NCI-H526 (cell line): ENCODE measurements at regions not wholly inside any gene's neighbourhood (a gene's known extent, or its start where the extent isn't known, plus 50 kb on each side); places are given as distances from the start of the nearest gene placed in this dataset.

Experiments
- DNase-seq, 2 experiments: peaks; one replicate each; lab custom pipeline; 2025; lab: John Stamatoyannopoulos, UW

- no peak for DNase-seq
Observed at GRCh38 chrX:149992918-149993317, 54.6 kb upstream of the EOLA2 start.

GRCh38 chrX:149993989-149994388 is 55.7 kb upstream of the EOLA2 start:
- no peak for DNase-seq

- no peak for DNase-seq
Observed at GRCh38 chrX:149996515-149996914, 58.2 kb upstream of the EOLA2 start.

GRCh38 chrX:150005027-150005426 is 66.7 kb upstream of the EOLA2 start:
- DNase-seq, result no peak

GRCh38 chrX:150007356-150007755 is 69.1 kb upstream of the EOLA2 start:
- DNase-seq, result no peak

GRCh38 chrX:150012647-150013381 is 74.5 kb upstream of the EOLA2 start:
- no peak for DNase-seq

GRCh38 chrX:150014525-150014924 is 76.2 kb upstream of the EOLA2 start:
- no peak for DNase-seq

GRCh38 chrX:150017868-150018267 is 79.6 kb upstream of the EOLA2 start:
- DNase-seq, result no peak

GRCh38 chrX:150018931-150019361 is 80.7 kb upstream of the EOLA2 start:
- DNase-seq, result no peak

GRCh38 chrX:150028692-150029091 is 90.4 kb upstream of the EOLA2 start:
- no peak for DNase-seq

GRCh38 chrX:150032742-150033141 is 94.5 kb upstream of the EOLA2 start:
- no peak for DNase-seq

- DNase-seq, result no peak
Observed at GRCh38 chrX:150034788-150035187, 96.5 kb upstream of the EOLA2 start.

- DNase-seq, result no peak
Observed at GRCh38 chrX:150035531-150035930, 97.2 kb upstream of the EOLA2 start.

GRCh38 chrX:150036181-150036580 is 97.9 kb upstream of the EOLA2 start:
- no peak for DNase-seq

GRCh38 chrX:150036641-150037040 is 98.3 kb upstream of the EOLA2 start:
- no peak for DNase-seq

- no peak for DNase-seq
Observed at GRCh38 chrX:150037041-150037440, 98.8 kb upstream of the EOLA2 start.

- DNase-seq, result no peak
Observed at GRCh38 chrX:150038315-150038714, 100.0 kb upstream of the EOLA2 start.

- no peak for DNase-seq
Observed at GRCh38 chrX:150038986-150039599, 100.8 kb upstream of the EOLA2 start.

GRCh38 chrX:150041208-150041607 is 102.9 kb upstream of the EOLA2 start:
- DNase-seq, result no peak

GRCh38 chrX:150044556-150044955 is 106.3 kb upstream of the EOLA2 start:
- no peak for DNase-seq

GRCh38 chrX:150047818-150048217 is 109.5 kb upstream of the EOLA2 start:
- no peak for DNase-seq

GRCh38 chrX:150049647-150050046 is 111.4 kb upstream of the EOLA2 start:
- no peak for DNase-seq

GRCh38 chrX:150050387-150050786 is 112.1 kb upstream of the EOLA2 start:
- no peak for DNase-seq

GRCh38 chrX:150051096-150051495 is 112.8 kb upstream of the EOLA2 start:
- DNase-seq, result no peak
